Skeletal muscle satellite cell (primary cell): ENCODE measurements at regions not wholly inside any gene's neighbourhood (a gene's known extent, or its start where the extent isn't known, plus 50 kb on each side); places are given as distances from the start of the nearest gene placed in this dataset.
A peak's percentile ranks its signal among the peaks of the same experiment; 100 is the strongest.
"Not testable (repeated sequence)": the region's sequence is repeated elsewhere in the genome, so short reads cannot be mapped to it uniquely, and the experiment has no call there.

Source experiments
- H3K27me3 ChIP-seq: 2 replicates; pipeline ENCODE4 v1.7.0; 2013; ENCODE audit warnings: low read length; ENCODE audit not compliant: control insufficient read depth, insufficient read depth
- H3K36me3 ChIP-seq: 2 replicates; pipeline ENCODE4 v1.7.0; 2013; ENCODE audit warnings: mild to moderate bottlenecking, control low read depth, low read length; ENCODE audit not compliant: insufficient read depth
- H3K4me1 ChIP-seq: 2 replicates; pipeline ENCODE4 v1.7.0; 2013; ENCODE audit warnings: low read length; ENCODE audit not compliant: control insufficient read depth, insufficient read depth
- H3K4me2 ChIP-seq: 2 replicates; pipeline ENCODE4 v1.7.0; 2013; ENCODE audit warnings: mild to moderate bottlenecking, low read length
- H3K4me3 ChIP-seq: 2 replicates; pipeline ENCODE4 v1.7.0; 2013; ENCODE audit warnings: low read length
- H3K9ac ChIP-seq: 2 replicates; pipeline ENCODE4 v1.7.0; 2013; ENCODE audit warnings: mild to moderate bottlenecking, low read depth, low read length, moderate library complexity
- H3K9me3 ChIP-seq: replicated peaks from 2 replicates; pipeline ENCODE4 v1.7.0; 2013; ENCODE audit warnings: mild to moderate bottlenecking, control low read depth, low read length

GRCh38 chr2:176907341-176907740, 305.3 kb upstream of the HNRNPA3 start:
- H3K4me3 ChIP-seq = no peak overlapping the region
- H3K4me2 ChIP-seq = no peak overlapping the region
- H3K4me1 ChIP-seq = no peaks in the 10 kb centered on the region

DNA sequence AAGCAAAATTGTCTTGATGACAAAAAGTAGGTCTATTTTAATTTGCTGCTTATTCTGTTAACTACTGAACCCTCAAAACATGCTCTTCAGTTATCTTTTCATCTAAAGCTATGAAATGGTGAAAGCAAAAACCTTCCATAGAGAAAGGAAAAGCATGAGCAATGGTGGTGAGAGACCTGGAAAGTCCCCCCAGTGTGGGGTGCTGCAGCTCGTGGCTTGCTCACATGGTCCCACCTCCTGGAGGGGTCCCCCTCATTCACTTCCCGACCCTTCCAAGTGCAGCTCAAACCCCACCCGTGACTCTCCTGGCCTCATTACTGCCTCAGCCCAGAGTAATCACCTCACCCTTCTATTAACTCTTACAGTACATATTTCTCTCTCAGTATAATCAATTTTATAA, 301.8 kb upstream of the HNRNPA3 start:
- H3K4me3 ChIP-seq = no peak overlapping the region
- no peaks in the 10 kb centered on the region for H3K9me3 ChIP-seq
- no peaks in the 10 kb centered on the region for H3K4me1 ChIP-seq
- no peak overlapping the region for H3K4me2 ChIP-seq
- peaks cover 9% of the 10 kb centered on the region for H3K27me3 ChIP-seq
- no peak overlapping the region for H3K9ac ChIP-seq
- H3K36me3 ChIP-seq = no peaks in the 10 kb centered on the region

More at GRCh38 chr2:176907341-176907740, 305.3 kb upstream of the HNRNPA3 start:
- no peaks in the 10 kb centered on the region for H3K36me3 ChIP-seq
- H3K9me3 ChIP-seq = no peaks in the 10 kb centered on the region
- peaks cover 5% of the 10 kb centered on the region for H3K27me3 ChIP-seq
- H3K9ac ChIP-seq = no peak overlapping the region

DNA sequence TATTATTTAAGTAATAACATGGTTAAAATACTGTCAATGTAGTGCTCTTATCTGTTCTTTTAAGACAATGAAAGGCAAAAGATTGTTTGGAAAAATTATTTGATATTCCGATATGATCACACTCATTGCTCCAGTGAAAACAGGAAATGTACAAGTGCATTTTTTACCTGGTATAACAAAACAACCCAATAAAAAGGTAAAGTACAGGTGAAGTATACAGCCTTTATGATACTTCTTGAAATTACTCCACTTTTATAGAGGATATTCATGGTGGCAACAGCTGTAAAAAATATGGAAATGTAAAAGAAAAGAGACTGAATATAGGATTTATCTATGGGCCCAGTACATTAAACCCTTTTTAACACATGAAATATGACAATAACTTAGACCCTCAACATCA, 298.6 kb upstream of the HNRNPA3 start:
- Histone ChIP-seq H3K27me3 (peaks cover 9% of the 10 kb centered on the region), H3K9ac (no peak overlapping the region), H3K4me3 (no peak overlapping the region), H3K4me1 (no peaks in the 10 kb centered on the region), H3K36me3 (no peaks in the 10 kb centered on the region), H3K4me2 (no peak overlapping the region), H3K9me3 (no peaks in the 10 kb centered on the region)

DNA sequence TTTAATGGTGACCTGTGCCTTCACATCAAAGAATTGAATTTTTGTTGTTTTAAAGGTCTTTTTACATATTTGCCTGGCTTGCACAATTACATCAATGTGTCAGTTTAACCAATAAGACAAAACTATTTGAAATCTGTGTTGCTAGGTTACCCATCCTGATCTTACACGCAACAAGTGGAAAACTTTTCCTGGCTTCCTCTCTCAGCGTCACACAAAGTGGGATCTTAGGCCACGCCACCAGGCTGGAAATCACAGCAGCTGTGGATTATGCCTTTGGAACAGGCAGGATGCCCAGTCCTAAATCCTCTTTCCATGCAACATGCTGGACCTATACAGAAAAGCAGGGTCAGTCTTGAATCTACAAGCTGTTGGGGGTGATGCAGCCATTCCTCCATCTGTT, 298.2 kb upstream of the HNRNPA3 start:
- Histone ChIP-seq H3K9ac (no peak overlapping the region), H3K4me1 (no peaks in the 10 kb centered on the region), H3K4me3 (no peak overlapping the region), H3K27me3 (peaks cover 9% of the 10 kb centered on the region), H3K9me3 (no peaks in the 10 kb centered on the region), H3K4me2 (no peak overlapping the region), H3K36me3 (no peaks in the 10 kb centered on the region)

- H3K9ac ChIP-seq, H3K4me1 ChIP-seq, H3K4me3 ChIP-seq, H3K9me3 ChIP-seq, H3K4me2 ChIP-seq, H3K27me3 ChIP-seq, H3K36me3 ChIP-seq: not testable (repeated sequence)
These were observed 290.0 kb upstream of the HNRNPA3 start for GRCh38 chr2:176922545-176922944.

DNA sequence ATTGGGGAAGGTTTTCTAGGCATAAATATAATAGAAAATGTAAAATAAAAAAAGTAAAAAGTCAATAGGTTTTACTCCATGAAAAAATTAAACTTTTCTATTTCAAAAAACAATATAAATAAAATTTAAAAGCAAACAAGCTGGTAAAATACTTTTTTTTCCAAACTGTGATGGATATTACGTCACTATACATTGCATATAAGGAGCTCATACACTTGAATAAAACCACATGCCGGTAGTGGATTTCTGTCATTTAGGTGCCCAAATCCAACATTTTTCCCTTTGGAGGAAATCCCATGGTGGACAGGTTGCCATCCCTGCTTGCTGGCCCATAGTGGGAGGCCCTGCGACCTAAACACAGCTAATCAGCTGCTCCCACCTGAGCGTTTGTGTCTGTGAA, 289.4 kb upstream of the HNRNPA3 start:
- H3K4me3 ChIP-seq = no peak overlapping the region
- H3K27me3 ChIP-seq = no peaks in the 10 kb centered on the region
- H3K9me3 ChIP-seq = no peaks in the 10 kb centered on the region
- no peak overlapping the region for H3K4me2 ChIP-seq
- no peaks in the 10 kb centered on the region for H3K36me3 ChIP-seq
- H3K4me1 ChIP-seq = no peaks in the 10 kb centered on the region
- H3K9ac ChIP-seq = no peak overlapping the region

GRCh38 chr2:176924909-176925534, 287.6 kb upstream of the HNRNPA3 start:
- Histone ChIP-seq H3K4me2 (no peak overlapping the region), H3K4me1 (no peaks in the 10 kb centered on the region), H3K36me3 (no peaks in the 10 kb centered on the region)

DNA sequence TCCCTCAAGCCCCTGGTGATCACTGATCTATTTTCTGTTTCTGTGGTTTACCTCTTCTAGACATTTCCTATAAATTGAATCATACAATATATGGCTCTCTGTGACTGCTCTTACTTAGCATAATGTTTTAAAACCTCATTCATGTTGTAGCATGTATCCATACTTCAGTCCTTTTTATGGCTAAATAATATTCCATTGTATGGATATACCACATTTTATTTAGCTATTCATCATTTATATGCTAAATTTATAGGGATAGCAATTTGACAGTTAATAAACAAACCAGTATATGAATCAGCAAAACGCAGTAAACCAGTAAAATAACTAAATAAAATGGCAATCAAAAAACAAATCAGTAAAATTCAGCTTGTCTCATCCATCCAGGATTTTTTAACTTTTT, 286.1 kb upstream of the HNRNPA3 start:
- no peak overlapping the region for H3K4me2 ChIP-seq
- H3K27me3 ChIP-seq = no peaks in the 10 kb centered on the region
- H3K9me3 ChIP-seq = no peaks in the 10 kb centered on the region
- H3K9ac ChIP-seq = no peak overlapping the region
- no peak overlapping the region for H3K4me3 ChIP-seq
- no peaks in the 10 kb centered on the region for H3K36me3 ChIP-seq
- H3K4me1 ChIP-seq = no peaks in the 10 kb centered on the region

More at GRCh38 chr2:176924909-176925534, 287.6 kb upstream of the HNRNPA3 start:
- H3K9ac ChIP-seq = no peak overlapping the region
- H3K4me3 ChIP-seq = no peak overlapping the region
- no peaks in the 10 kb centered on the region for H3K27me3 ChIP-seq
- H3K9me3 ChIP-seq = no peaks in the 10 kb centered on the region

GRCh38 chr2:176929387-176929786, 283.2 kb upstream of the HNRNPA3 start:
- H3K4me3 ChIP-seq, H3K27me3 ChIP-seq, H3K9me3 ChIP-seq, H3K4me2 ChIP-seq, H3K36me3 ChIP-seq, H3K4me1 ChIP-seq, H3K9ac ChIP-seq: not testable (repeated sequence)

DNA sequence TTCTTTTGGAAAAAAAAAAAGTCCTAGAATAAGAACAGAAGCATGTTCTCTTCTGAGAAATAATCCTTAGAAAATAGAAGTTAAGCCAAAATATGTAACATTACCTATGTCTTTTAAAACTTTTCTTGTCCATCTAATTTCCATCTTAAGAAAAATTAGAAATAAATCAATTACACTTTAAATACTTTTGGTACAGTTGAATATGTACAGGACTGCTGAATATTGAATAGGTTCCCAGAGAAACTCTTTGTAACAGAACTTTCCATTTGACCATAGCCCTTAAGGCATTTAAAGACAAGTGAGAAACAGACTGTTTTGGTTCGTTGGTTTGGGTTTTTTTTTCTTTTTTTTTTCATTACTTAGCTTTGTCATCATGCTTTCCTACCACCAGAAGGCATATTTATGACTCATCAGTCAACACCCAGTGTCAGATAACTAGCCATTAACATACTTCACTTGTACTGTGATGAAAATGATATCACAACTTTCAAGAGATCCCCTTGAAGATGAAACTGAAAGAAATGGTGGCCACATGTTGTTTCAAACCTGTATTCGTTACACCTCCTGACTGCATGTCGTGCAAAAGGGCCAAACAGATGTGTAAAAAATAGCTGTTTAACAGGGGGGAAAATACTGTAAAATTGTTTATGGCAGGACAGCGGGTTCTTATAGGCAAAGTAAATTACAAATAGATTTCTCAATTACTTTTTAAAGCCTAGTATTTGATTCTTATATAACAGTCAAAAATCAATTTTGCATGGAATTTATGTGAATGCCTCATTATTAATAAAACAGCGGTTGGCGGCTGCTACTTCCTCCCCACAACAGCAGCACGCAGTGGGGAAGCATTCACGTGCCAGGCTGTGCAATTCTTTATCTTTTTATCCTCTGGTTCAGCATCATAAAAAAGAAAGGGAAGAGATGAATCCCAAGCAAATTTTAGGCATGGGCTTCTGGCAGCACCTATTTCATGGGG, 280.7 kb upstream of the HNRNPA3 start:
- no peaks in the 10 kb centered on the region for H3K36me3 ChIP-seq
- H3K4me2 ChIP-seq = peak overlapping the region; percentile 48
- H3K9me3 ChIP-seq = no peaks in the 10 kb centered on the region
- H3K27me3 ChIP-seq = no peaks in the 10 kb centered on the region
- H3K9ac ChIP-seq = no peak overlapping the region
- peak overlapping the region; percentile 21 for H3K4me3 ChIP-seq
- H3K4me1 ChIP-seq = no peaks in the 10 kb centered on the region

DNA sequence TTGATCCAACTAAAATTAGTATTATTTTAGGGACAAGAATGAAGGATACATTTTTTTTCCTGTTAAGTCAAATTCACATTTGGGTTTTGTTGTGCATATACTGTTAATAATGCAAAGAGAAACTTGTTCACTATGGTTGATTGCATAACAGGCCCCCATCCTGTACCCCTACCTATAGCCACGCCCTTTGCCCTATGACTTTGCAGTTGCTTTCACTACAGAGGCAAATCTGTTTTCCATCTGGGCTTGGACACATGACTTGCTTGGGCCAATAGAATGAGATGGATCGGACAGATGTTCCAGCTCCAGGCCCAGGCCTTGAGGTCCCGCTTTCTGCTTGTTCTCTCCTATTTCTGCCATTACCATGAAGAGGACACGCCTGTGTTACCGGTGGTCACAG, 278.5 kb upstream of the HNRNPA3 start:
- no peak overlapping the region for H3K4me3 ChIP-seq
- peaks cover 3% of the 10 kb centered on the region for H3K27me3 ChIP-seq
- no peaks in the 10 kb centered on the region for H3K9me3 ChIP-seq
- H3K4me1 ChIP-seq = no peaks in the 10 kb centered on the region
- no peak overlapping the region for H3K9ac ChIP-seq
- H3K36me3 ChIP-seq = no peaks in the 10 kb centered on the region
- H3K4me2 ChIP-seq = no peak overlapping the region
